ENCODE measurements at regions not wholly inside any gene's neighbourhood (a gene's known extent, or its start where the extent isn't known, plus 50 kb on each side); places are given as distances from the start of the nearest gene placed in this dataset.

- TF ChIP-seq CTCF (IDR thresholded peaks at IDR 0.05) (no peak), POLR2A (IDR thresholded peaks at IDR 0.05) (no peak)
Observed at GRCh38 chr2:234158812-234159211, 108.3 kb downstream of the SPP2 start.

Data from body of pancreas (tissue), 4 donors.